Progenitor cell of endocrine pancreas (in vitro differentiated cells): ENCODE measurements at regions not wholly inside any gene's neighbourhood (a gene's known extent, or its start where the extent isn't known, plus 50 kb on each side); places are given as distances from the start of the nearest gene placed in this dataset.
A peak's percentile ranks its signal among the peaks of the same experiment; 100 is the strongest.
"Not testable (repeated sequence)": the region's sequence is repeated elsewhere in the genome, so short reads cannot be mapped to it uniquely, and the experiment has no call there.

Source experiments
- DNase-seq: peaks from one replicate; pipeline ENCODE4 v3.0.0; 2021; ENCODE audit warnings: low spot score; ENCODE audit not compliant: unreplicated experiment
- H3K27ac Mint-ChIP-seq: 2 replicates; pipeline ENCODE4 v1.8.0; 2021; ENCODE audit warnings: mild to moderate bottlenecking, moderate library complexity, mixed read lengths
- H3K27me3 Mint-ChIP-seq: 2 replicates; pipeline ENCODE4 v1.8.0; 2021; ENCODE audit warnings: mixed read lengths
- H3K36me3 Mint-ChIP-seq: 2 replicates; pipeline ENCODE4 v1.8.0; 2022; ENCODE audit warnings: mixed read lengths; ENCODE audit not compliant: insufficient read depth
- H3K4me1 Mint-ChIP-seq: 2 replicates; pipeline ENCODE4 v1.8.0; 2021; ENCODE audit warnings: low read depth, mixed read lengths
- H3K4me3 Mint-ChIP-seq: 2 replicates; pipeline ENCODE4 v1.8.0; 2021; ENCODE audit warnings: low read depth, mild to moderate bottlenecking, moderate library complexity, mixed read lengths
- H3K9me3 Mint-ChIP-seq: 2 replicates; pipeline ENCODE4 v1.8.0; 2021; ENCODE audit warnings: low read depth, mixed read lengths
- CTCF ChIP-seq: fragments of 200-600 bp; sonication (generic); IDR thresholded peaks from one replicate; pipeline ENCODE4 v1.5.0; 2021; ENCODE audit warnings: antibody characterized with exemption, mild to moderate bottlenecking; ENCODE audit not compliant: unreplicated experiment

GRCh38 chr1:38153066-38153777 lies 106.6 kb upstream of the POU3F1 start:
- H3K4me1 Mint-ChIP-seq: no peaks in the 10 kb centered on the region
- H3K27ac Mint-ChIP-seq: no peak overlapping the region
- no peak overlapping the region for H3K4me3 Mint-ChIP-seq
- no peak for DNase-seq
- no peaks in the 10 kb centered on the region for H3K36me3 Mint-ChIP-seq
- no peak for TF ChIP-seq CTCF
- no peaks in the 10 kb centered on the region for H3K9me3 Mint-ChIP-seq
- peaks cover 18% of the 10 kb centered on the region for H3K27me3 Mint-ChIP-seq

GRCh38 chr1:38152351-38153065 lies 105.9 kb upstream of the POU3F1 start:
- H3K27me3 Mint-ChIP-seq: peaks cover 15% of the 10 kb centered on the region

GRCh38 chr1:38151399-38151798 lies 104.8 kb upstream of the POU3F1 start:
- no peak overlapping the region for H3K27ac Mint-ChIP-seq
- peaks cover 15% of the 10 kb centered on the region for H3K27me3 Mint-ChIP-seq
- no peaks in the 10 kb centered on the region for H3K9me3 Mint-ChIP-seq
- H3K4me3 Mint-ChIP-seq: no peak overlapping the region
- H3K36me3 Mint-ChIP-seq: no peaks in the 10 kb centered on the region
- no peak for DNase-seq
- no peaks in the 10 kb centered on the region for H3K4me1 Mint-ChIP-seq
- TF ChIP-seq CTCF: no peak

More at GRCh38 chr1:38152351-38153065, 105.9 kb upstream of the POU3F1 start:
- Mint-ChIP-seq H3K4me3 (no peak overlapping the region), H3K36me3 (no peaks in the 10 kb centered on the region), H3K9me3 (no peaks in the 10 kb centered on the region), H3K4me1 (no peaks in the 10 kb centered on the region), H3K27ac (no peak overlapping the region)
- DNase-seq: no peak
- TF ChIP-seq CTCF: peak; percentile 43

- not testable (repeated sequence) for H3K4me1 Mint-ChIP-seq, H3K9me3 Mint-ChIP-seq, H3K27ac Mint-ChIP-seq, H3K36me3 Mint-ChIP-seq, DNase-seq, H3K4me3 Mint-ChIP-seq
- H3K27me3 Mint-ChIP-seq: peaks cover 18% of the 10 kb centered on the region
Observed at GRCh38 chr1:38146079-38146478, 99.5 kb upstream of the POU3F1 start.

- peaks cover 18% of the 10 kb centered on the region for H3K4me1 Mint-ChIP-seq
- H3K4me3 Mint-ChIP-seq: no peak overlapping the region
- DNase-seq: no peak
- no peak overlapping the region for H3K27ac Mint-ChIP-seq
- H3K27me3 Mint-ChIP-seq: peaks cover 46% of the 10 kb centered on the region
- peaks cover 8% of the 10 kb centered on the region for H3K9me3 Mint-ChIP-seq
- no peak for TF ChIP-seq CTCF
- H3K36me3 Mint-ChIP-seq: no peaks in the 10 kb centered on the region
Observed at GRCh38 chr1:38142606-38143005, 96.0 kb upstream of the POU3F1 start.

- Mint-ChIP-seq H3K4me1 (peaks cover 18% of the 10 kb centered on the region), H3K27me3 (peaks cover 56% of the 10 kb centered on the region), H3K9me3 (peaks cover 8% of the 10 kb centered on the region), H3K4me3 (no peak overlapping the region), H3K27ac (no peak overlapping the region), H3K36me3 (no peaks in the 10 kb centered on the region)
- TF ChIP-seq CTCF: no peak
- no peak for DNase-seq
Observed at GRCh38 chr1:38141483-38141882, 94.9 kb upstream of the POU3F1 start.
